ENCODE measurements at regions not wholly inside any gene's neighbourhood (a gene's known extent, or its start where the extent isn't known, plus 50 kb on each side); places are given as distances from the start of the nearest gene placed in this dataset.

DNA sequence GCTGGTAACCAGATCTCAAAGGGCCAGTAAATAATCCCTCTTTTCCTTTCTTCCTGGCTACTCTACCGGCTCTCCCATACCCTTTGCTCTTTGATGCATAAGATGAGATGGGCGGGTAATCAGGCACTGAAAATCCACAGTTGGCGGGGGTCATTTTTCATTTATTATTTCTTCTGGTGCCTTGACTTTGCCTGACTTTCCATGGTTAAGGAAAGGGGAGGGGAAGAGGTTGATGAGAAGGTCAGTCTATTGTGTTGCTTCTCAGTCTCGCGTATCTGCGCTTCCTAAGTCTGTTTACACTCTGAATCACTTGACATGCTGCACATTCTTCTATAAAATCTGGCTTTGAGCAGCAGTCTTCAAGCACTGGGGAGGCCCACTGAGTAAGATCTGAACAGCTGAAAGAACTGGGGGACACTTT, 121.1 kb upstream of the HDGFL1 start:
- Histone ChIP-seq H3K4me2 (ENCODE audit: low read length) (no peak overlapping the region), H3K36me3 (ENCODE audit: insufficient read depth, low read length) (no peaks in the 10 kb centered on the region), H2AFZ (ENCODE audit: low read length) (no peak overlapping the region), H3F3A (ENCODE audit: insufficient read depth, low read length) (no peaks in the 10 kb centered on the region), H3K9ac (ENCODE audit: low read length) (no peak overlapping the region), H3K9me2 (ENCODE audit: low read depth, low read length) (no peaks in the 10 kb centered on the region), H3K79me2 (ENCODE audit: insufficient read depth, low read length) (no peaks in the 10 kb centered on the region), H3K27ac (ENCODE audit: low read depth, low read length, poor library complexity, severe bottlenecking) (peak overlapping the region; percentile 77), H3K4me3 (ENCODE audit: low read depth, low read length, poor library complexity, severe bottlenecking) (no peak overlapping the region), H4K20me1 (ENCODE audit: insufficient read depth, low read length) (no peaks in the 10 kb centered on the region), H3K4me1 (ENCODE audit: insufficient read depth, low read length, severe bottlenecking) (peaks cover 47% of the 10 kb centered on the region), H3K27me3 (ENCODE audit: insufficient read depth, low read length) (no peaks in the 10 kb centered on the region), H3K9me3 (ENCODE audit: low read length) (no peaks in the 10 kb centered on the region)
- TF ChIP-seq, protein P1, sequence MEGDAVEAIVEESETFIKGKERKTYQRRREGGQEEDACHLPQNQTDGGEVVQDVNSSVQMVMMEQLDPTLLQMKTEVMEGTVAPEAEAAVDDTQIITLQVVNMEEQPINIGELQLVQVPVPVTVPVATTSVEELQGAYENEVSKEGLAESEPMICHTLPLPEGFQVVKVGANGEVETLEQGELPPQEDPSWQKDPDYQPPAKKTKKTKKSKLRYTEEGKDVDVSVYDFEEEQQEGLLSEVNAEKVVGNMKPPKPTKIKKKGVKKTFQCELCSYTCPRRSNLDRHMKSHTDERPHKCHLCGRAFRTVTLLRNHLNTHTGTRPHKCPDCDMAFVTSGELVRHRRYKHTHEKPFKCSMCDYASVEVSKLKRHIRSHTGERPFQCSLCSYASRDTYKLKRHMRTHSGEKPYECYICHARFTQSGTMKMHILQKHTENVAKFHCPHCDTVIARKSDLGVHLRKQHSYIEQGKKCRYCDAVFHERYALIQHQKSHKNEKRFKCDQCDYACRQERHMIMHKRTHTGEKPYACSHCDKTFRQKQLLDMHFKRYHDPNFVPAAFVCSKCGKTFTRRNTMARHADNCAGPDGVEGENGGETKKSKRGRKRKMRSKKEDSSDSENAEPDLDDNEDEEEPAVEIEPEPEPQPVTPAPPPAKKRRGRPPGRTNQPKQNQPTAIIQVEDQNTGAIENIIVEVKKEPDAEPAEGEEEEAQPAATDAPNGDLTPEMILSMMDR (IDR thresholded peaks at IDR 0.05; ENCODE audit: low read length), result no peak
- no peak for TF ChIP-seq EZH2 (IDR thresholded peaks at IDR 0.05; ENCODE audit: borderline replicate concordance, low read length)

DNA sequence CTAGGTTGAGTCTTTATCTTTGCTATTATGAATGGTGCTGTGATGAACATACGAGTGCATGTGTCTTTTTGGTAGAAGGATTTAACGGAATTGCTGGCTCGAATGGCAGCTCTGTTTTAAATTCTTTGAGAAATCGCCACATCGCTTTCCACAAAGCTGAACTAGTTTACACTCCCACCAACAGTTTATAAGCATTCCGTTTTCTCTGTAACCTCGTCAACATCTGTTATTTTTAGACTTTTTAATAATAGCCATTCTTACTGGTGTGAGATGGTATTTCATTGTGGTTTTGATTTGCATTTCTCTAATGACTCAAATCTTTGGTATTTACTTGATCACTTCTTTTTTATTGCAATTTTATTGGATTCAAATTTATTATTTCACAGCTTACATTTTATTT, 117.4 kb upstream of the HDGFL1 start:
- Histone ChIP-seq H3K4me3 (ENCODE audit: low read depth, low read length, poor library complexity, severe bottlenecking) (no peak overlapping the region), H4K20me1 (ENCODE audit: insufficient read depth, low read length) (no peaks in the 10 kb centered on the region), H3K9ac (ENCODE audit: low read length) (no peak overlapping the region), H3K79me2 (ENCODE audit: insufficient read depth, low read length) (no peaks in the 10 kb centered on the region), H3K4me1 (ENCODE audit: insufficient read depth, low read length, severe bottlenecking) (peaks cover 39% of the 10 kb centered on the region), H3K27me3 (ENCODE audit: insufficient read depth, low read length) (no peaks in the 10 kb centered on the region), H3F3A (ENCODE audit: insufficient read depth, low read length) (no peaks in the 10 kb centered on the region), H3K9me3 (ENCODE audit: low read length) (no peaks in the 10 kb centered on the region), H2AFZ (ENCODE audit: low read length) (no peak overlapping the region), H3K4me2 (ENCODE audit: low read length) (no peak overlapping the region), H3K9me2 (ENCODE audit: low read depth, low read length) (no peaks in the 10 kb centered on the region), H3K36me3 (ENCODE audit: insufficient read depth, low read length) (no peaks in the 10 kb centered on the region), H3K27ac (ENCODE audit: low read depth, low read length, poor library complexity, severe bottlenecking) (no peak overlapping the region)
- TF ChIP-seq EZH2 (IDR thresholded peaks at IDR 0.05; ENCODE audit: borderline replicate concordance, low read length), result no peak
- TF ChIP-seq, protein P1 (IDR thresholded peaks at IDR 0.05; ENCODE audit: low read length), result no peak

DNA sequence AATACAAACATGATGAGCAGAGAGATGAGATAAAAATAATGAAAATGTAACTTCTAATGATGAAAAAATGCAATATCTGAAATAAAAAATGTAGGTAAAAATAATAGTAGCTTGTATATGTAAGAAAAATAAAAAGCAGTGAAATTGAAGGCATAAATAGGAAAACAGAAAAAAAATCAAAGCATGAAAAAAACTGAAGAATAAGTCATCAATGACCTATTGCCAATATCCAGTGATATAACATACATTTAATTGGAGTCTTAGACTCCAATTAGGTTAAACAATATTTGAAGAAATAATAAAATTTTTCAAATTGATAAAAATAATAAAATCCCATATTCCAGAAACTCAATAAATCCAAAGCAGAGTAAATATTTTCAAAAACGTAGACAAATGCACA, 114.0 kb upstream of the HDGFL1 start:
- Histone ChIP-seq H3K9ac (ENCODE audit: low read length) (no peak overlapping the region), H3K4me1 (ENCODE audit: insufficient read depth, low read length, severe bottlenecking) (peaks cover 11% of the 10 kb centered on the region), H3K4me3 (ENCODE audit: low read depth, low read length, poor library complexity, severe bottlenecking) (no peak overlapping the region), H3K36me3 (ENCODE audit: insufficient read depth, low read length) (no peaks in the 10 kb centered on the region), H2AFZ (ENCODE audit: low read length) (no peak overlapping the region), H3K4me2 (ENCODE audit: low read length) (no peak overlapping the region), H3K27ac (ENCODE audit: low read depth, low read length, poor library complexity, severe bottlenecking) (no peak overlapping the region), H4K20me1 (ENCODE audit: insufficient read depth, low read length) (no peaks in the 10 kb centered on the region), H3K79me2 (ENCODE audit: insufficient read depth, low read length) (no peaks in the 10 kb centered on the region), H3K27me3 (ENCODE audit: insufficient read depth, low read length) (no peaks in the 10 kb centered on the region), H3K9me2 (ENCODE audit: low read depth, low read length) (no peaks in the 10 kb centered on the region), H3K9me3 (ENCODE audit: low read length) (no peaks in the 10 kb centered on the region), H3F3A (ENCODE audit: insufficient read depth, low read length) (no peaks in the 10 kb centered on the region; the same call in 1 of the 2 replicates)
- TF ChIP-seq, protein P1 (IDR thresholded peaks at IDR 0.05; ENCODE audit: low read length), result no peak
- TF ChIP-seq EZH2 (IDR thresholded peaks at IDR 0.05; ENCODE audit: borderline replicate concordance, low read length), result no peak
